HEK293T (cell line): ENCODE measurements at regions not wholly inside any gene's neighbourhood (a gene's known extent, or its start where the extent isn't known, plus 50 kb on each side); places are given as distances from the start of the nearest gene placed in this dataset.

Source experiments
- CTCF ChIA-PET: fragments of 350-600 bp; formaldehyde crosslinking; extraction: SDS; loops from one replicate; lab custom pipeline; 2021; ENCODE audit warnings: antibody characterized with exemption, inconsistent platforms; lab: Yijun Ruan, JAX
- POLR2A ChIA-PET: fragments of 350-600 bp; formaldehyde crosslinking; extraction: SDS; loops from one replicate; lab custom pipeline; 2020; ENCODE audit warnings: antibody characterized with exemption, inconsistent platforms; lab: Yijun Ruan, JAX
- DNase-seq: peaks from one replicate; pipeline ENCODE4 v3.0.0; 2012; ENCODE audit warnings: mixed read lengths; ENCODE audit errors: extremely low spot score
- ARNT ChIP-seq: fragments of 450-650 bp; IDR thresholded peaks from 2 replicates; pipeline ENCODE4 v1.6.1; 2017; ENCODE audit warnings: mild to moderate bottlenecking
- BHLHE40 ChIP-seq: fragments of 450-650 bp; IDR thresholded peaks from 2 replicates; pipeline ENCODE4 v1.6.1; 2016; ENCODE audit warnings: mild to moderate bottlenecking, moderate library complexity, borderline replicate concordance
- CTBP1 ChIP-seq: fragments of 450-650 bp; IDR thresholded peaks from 2 replicates; pipeline ENCODE4 v1.6.1; 2016; ENCODE audit warnings: borderline replicate concordance
- ELF4 ChIP-seq: fragments of 450-650 bp; IDR thresholded peaks from 2 replicates; pipeline ENCODE4 v1.6.1; 2017; ENCODE audit warnings: antibody characterized with exemption
- FOXA1 ChIP-seq: fragments of 450-650 bp; IDR thresholded peaks from 2 replicates; pipeline ENCODE4 v1.6.1; 2016; ENCODE audit warnings: mild to moderate bottlenecking
- FOXK2 ChIP-seq: fragments of 450-650 bp; IDR thresholded peaks from 2 replicates; pipeline ENCODE4 v1.6.1; 2016; ENCODE audit warnings: mild to moderate bottlenecking
- FOXM1 ChIP-seq: fragments of 450-650 bp; IDR thresholded peaks from 2 replicates; pipeline ENCODE4 v1.6.1; 2017; ENCODE audit warnings: mild to moderate bottlenecking, borderline replicate concordance
- HDGF ChIP-seq: fragments of 450-650 bp; IDR thresholded peaks from 2 replicates; pipeline ENCODE4 v1.6.1; 2017; ENCODE audit warnings: antibody characterized with exemption, borderline replicate concordance
- L3MBTL2 ChIP-seq: fragments of 450-650 bp; conservative IDR thresholded peaks from 2 replicates; pipeline ENCODE4 v1.6.1; 2016; ENCODE audit warnings: mild to moderate bottlenecking
- LEF1 ChIP-seq: fragments of 450-650 bp; IDR thresholded peaks from 2 replicates; pipeline ENCODE4 v1.6.1; 2017; ENCODE audit warnings: mild to moderate bottlenecking, borderline replicate concordance
- NFRKB ChIP-seq: fragments of 450-650 bp; IDR thresholded peaks from 2 replicates; pipeline ENCODE4 v1.6.1; 2016; ENCODE audit warnings: mild to moderate bottlenecking, moderate library complexity
- SP1 ChIP-seq: fragments of 450-650 bp; IDR thresholded peaks from 2 replicates; pipeline ENCODE4 v1.6.1; 2017
- SUZ12 ChIP-seq: fragments of 450-650 bp; IDR thresholded peaks from 2 replicates; pipeline ENCODE4 v1.6.1; 2016; ENCODE audit warnings: mild to moderate bottlenecking
- TARDBP ChIP-seq: fragments of 450-650 bp; IDR thresholded peaks from 2 replicates; pipeline ENCODE4 v1.6.1; 2016
- ZNF384 ChIP-seq: fragments of 450-650 bp; IDR thresholded peaks from 2 replicates; pipeline ENCODE4 v1.6.1; 2016
- TF ChIP-seq, protein P1 (sequence below): fragments of 450-650 bp; IDR thresholded peaks from 2 replicates; pipeline ENCODE4 v1.6.1; 2016

DNA sequence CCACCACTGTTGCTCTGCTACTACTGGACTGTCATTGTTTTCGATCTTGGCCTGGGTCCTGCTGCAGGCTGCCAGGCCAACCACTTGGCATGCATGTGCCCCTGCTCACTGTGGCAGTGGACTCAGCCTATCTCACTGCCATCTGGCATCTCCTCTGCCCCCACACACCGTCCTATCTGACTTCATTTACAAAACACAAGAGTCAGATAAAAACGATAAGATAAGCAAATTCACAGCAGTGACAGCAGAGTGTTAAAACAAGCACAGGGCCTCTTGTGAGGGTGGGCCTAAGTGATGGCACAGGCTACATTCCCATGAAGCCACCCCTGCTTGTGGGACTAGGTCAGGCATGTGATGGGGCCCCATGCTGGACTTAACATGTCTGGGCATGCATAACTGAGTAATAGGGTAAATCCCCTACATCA, 68.1 kb downstream of the CRYGS start:
- DNase-seq, result no peak
- CTCF ChIA-PET, result no interaction called here
- TF ChIP-seq FOXA1, result no peak

DNA sequence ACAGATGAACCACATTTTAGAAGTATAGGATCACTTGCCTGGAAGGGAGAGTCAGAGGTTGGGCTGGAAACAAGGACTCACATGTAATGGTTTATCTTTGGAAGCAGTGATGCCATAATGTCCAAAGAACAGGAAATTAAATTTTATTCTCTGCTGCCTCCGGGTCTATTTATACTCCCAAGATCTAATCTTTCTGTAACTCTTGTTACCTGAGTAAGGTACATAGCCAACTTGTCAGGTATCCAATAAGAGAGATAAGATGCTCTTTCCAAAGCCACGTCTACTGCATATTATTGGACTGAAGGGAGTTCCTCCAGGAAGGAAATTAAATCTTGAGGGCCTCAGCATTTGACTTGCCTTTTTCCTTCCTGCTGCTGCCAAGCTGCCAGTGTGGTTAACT, 71.0 kb downstream of the CRYGS start:
- ChIA-PET CTCF (no interaction called here), POLR2A (no interaction called here)
- no peak for DNase-seq
- TF ChIP-seq FOXM1 (no peak), FOXA1 (no peak), FOXK2 (no peak), HDGF (no peak), TARDBP (no peak), LEF1 (no peak), BHLHE40 (no peak), NFRKB (no peak), L3MBTL2 (no peak), SUZ12 (no peak), CTBP1 (no peak), ELF4 (no peak), SP1 (no peak)

More for the DNA sequence above, 68.1 kb downstream of the CRYGS start:
- POLR2A ChIA-PET, result no interaction called here

GRCh38 chr3:186472456-186473008, 71.6 kb downstream of the CRYGS start:
- ChIA-PET POLR2A (no interaction called here), CTCF (no interaction called here)
- TF ChIP-seq NFRKB, result no peak
- TF ChIP-seq BHLHE40, result no peak
- TF ChIP-seq FOXK2, result no peak
- TF ChIP-seq SUZ12, result no peak
- TF ChIP-seq FOXA1, result no peak
- no peak for TF ChIP-seq L3MBTL2
- TF ChIP-seq ELF4, result no peak
- no peak for TF ChIP-seq FOXM1
- no peak for TF ChIP-seq HDGF
- TF ChIP-seq, protein P1, sequence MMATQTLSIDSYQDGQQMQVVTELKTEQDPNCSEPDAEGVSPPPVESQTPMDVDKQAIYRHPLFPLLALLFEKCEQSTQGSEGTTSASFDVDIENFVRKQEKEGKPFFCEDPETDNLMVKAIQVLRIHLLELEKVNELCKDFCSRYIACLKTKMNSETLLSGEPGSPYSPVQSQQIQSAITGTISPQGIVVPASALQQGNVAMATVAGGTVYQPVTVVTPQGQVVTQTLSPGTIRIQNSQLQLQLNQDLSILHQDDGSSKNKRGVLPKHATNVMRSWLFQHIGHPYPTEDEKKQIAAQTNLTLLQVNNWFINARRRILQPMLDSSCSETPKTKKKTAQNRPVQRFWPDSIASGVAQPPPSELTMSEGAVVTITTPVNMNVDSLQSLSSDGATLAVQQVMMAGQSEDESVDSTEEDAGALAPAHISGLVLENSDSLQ, result no peak
- no peak for TF ChIP-seq CTBP1
- TF ChIP-seq SP1, result no peak
- no peak for TF ChIP-seq LEF1
- no peak for TF ChIP-seq ARNT
- TF ChIP-seq TARDBP, result no peak
- no peak for TF ChIP-seq ZNF384
- DNase-seq, result no peak

GRCh38 chr3:186471771-186472170, 72.4 kb downstream of the CRYGS start:
- POLR2A ChIA-PET, result no interaction called here
- no peak for DNase-seq
- TF ChIP-seq LEF1, result no peak

GRCh38 chr3:186469525-186469924, 74.7 kb downstream of the CRYGS start:
- POLR2A ChIA-PET, result no interaction called here
- TF ChIP-seq TARDBP, result no peak
- TF ChIP-seq, protein P1, result no peak
- no peak for TF ChIP-seq CTBP1
- TF ChIP-seq NFRKB, result no peak
- CTCF ChIA-PET, result no interaction called here

More at GRCh38 chr3:186471771-186472170, 72.4 kb downstream of the CRYGS start:
- CTCF ChIA-PET, result interaction anchor here (0.8 kb wide), 1 partner anchor 16 kb away, joined by 3 read pairs; no protein-coding TSS in a partner anchor

DNA sequence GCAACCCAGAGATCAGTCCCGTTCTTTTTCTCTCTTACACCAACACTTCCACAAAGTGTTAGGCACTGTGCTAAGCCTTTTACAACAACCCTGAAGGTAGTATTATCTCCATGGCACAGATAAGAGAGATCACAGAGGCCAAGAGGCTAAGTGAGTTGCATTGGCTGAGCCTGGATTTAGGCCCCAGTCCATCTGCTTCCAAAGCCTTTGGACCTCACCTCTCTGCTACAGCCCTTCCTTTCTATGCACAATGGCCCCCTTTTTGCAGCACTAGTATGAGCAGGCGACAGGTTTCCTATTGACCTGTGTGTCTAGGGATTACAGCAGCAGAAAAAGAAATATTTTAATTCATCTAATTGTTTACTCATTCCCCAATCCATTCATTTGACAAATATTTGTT, 76.2 kb downstream of the CRYGS start:
- ChIA-PET POLR2A (no interaction called here), CTCF (interaction anchor here (0.6 kb wide), 1 partner anchor 139 kb away, joined by 3 read pairs; no protein-coding TSS in a partner anchor)
- no peak for DNase-seq
- TF ChIP-seq SP1, result no peak
- no peak for TF ChIP-seq L3MBTL2
- TF ChIP-seq TARDBP, result no peak
- no peak for TF ChIP-seq ZNF384
- TF ChIP-seq, protein P1, result no peak
- TF ChIP-seq BHLHE40, result no peak
- TF ChIP-seq ARNT, result no peak
- no peak for TF ChIP-seq HDGF
- TF ChIP-seq CTBP1, result no peak
- TF ChIP-seq FOXA1, result no peak
- no peak for TF ChIP-seq ELF4
- no peak for TF ChIP-seq FOXM1
- no peak for TF ChIP-seq FOXK2
- no peak for TF ChIP-seq LEF1
- no peak for TF ChIP-seq SUZ12
- no peak for TF ChIP-seq NFRKB

More at GRCh38 chr3:186469525-186469924, 74.7 kb downstream of the CRYGS start:
- DNase-seq, result no peak
